ENCODE measurements at regions not wholly inside any gene's neighbourhood (a gene's known extent, or its start where the extent isn't known, plus 50 kb on each side); places are given as distances from the start of the nearest gene placed in this dataset.

GRCh38 chr3:151935446-151935845 is 62.0 kb downstream of the SUCNR1 start:
- no peak for DNase-seq

- DNase-seq: no peak
These were observed 67.0 kb downstream of the SUCNR1 start for GRCh38 chr3:151940481-151940880.

DNA sequence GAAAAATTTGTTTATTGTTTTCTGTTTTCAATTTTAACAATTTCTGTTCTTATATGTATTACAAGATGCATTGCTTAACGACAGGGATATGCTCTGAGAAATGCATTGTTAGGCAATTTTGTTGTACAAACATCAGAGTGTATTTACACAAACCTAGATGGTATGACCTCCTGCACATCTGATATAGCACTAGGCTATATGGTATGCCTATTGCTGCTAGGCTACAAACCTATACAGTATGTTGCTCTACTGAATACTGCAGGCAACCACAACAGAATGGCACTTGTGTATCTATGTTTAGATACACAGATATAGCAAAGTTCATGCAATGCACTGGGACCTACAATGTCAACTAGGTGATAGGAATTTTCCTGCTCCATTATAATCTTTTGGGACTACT is 70.1 kb downstream of the SUCNR1 start:
- no peak for DNase-seq

DNA sequence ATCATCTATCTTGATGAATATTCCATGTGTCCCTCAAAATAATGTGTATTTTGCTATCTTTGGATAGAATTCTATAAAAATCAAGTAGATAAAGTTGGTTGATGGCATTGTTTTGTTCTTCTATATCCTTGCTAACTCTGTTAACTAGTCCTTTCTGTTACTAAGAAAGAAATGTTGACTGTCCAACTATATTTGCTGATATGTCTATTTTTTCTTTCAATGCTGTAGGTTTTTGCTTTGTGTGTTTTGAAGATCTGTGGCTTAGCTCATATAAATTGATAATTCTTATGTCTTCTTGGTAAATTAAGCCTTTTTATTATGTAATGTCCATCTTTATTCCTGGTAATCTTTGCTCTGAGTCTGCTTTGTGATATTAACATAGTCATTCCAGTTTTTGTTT is 70.9 kb downstream of the SUCNR1 start:
- no peak for DNase-seq

- DNase-seq: no peak
These were observed 73.2 kb downstream of the SUCNR1 start for GRCh38 chr3:151946606-151947005.

GRCh38 chr3:151949706-151950105 is 76.3 kb downstream of the SUCNR1 start:
- DNase-seq: no peak

DNA sequence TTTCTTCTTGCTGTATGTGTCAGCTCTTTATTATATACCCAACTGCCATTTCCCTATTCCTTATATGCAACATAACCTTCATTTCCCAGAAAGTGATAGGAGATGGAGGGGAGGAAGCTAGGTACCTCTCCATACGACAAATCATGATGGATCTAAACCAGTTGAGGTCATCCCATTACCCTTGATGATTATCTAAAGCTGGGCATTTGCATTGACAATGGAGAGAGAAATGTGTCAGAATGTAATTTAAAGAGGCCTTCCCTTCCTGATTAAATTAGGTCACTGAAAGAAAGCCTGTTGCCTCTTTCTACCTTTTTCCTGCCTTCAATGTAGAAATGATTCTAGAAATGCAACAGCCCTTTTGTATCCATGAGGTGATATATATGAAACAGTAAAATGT is 81.9 kb downstream of the SUCNR1 start:
- no peak for DNase-seq

- no peak for DNase-seq
These were observed 87.6 kb downstream of the SUCNR1 start for GRCh38 chr3:151960961-151961580.

DNA sequence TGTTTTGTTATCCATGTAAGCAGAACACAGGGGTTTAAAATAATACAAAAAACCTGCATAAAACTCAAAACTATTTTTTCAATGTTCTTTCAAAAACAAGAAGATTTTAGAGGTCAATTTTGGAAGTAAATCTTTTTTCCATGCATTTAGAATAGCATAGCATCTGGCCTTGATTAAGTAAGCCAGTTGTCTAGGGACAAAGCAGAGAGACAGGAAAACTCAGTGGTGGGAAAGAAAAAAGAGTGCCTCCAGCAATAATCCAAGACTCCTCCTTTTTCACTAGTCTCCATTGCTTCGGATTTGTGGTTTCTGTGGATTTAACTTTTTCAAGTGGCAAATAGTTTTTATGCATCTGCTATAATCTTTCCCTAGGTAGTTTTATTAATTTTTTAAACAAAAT is 88.9 kb downstream of the SUCNR1 start:
- no peak for DNase-seq

- no peak for DNase-seq
These were observed 89.5 kb downstream of the SUCNR1 start for GRCh38 chr3:151962912-151963311.

DNA sequence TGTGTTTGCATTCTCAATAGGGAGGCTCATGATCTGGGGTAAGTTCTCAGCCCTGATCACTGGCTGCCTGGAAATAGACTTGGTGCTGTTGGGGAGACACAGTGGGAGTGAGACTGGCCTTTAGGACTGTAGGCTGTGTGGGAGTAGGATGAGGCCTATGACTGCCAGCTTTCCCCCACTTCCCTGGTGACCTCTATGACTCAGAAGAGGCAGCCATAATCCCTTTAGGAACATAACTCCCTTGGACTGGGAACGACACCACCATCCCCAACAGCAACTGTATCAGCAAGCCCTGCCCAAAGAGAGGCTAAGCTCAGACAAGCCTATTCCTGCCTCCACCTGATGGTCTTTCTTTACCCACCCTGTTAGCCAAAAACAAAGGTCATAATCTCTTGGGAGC is 91.3 kb downstream of the SUCNR1 start:
- no peak for DNase-seq

DNA sequence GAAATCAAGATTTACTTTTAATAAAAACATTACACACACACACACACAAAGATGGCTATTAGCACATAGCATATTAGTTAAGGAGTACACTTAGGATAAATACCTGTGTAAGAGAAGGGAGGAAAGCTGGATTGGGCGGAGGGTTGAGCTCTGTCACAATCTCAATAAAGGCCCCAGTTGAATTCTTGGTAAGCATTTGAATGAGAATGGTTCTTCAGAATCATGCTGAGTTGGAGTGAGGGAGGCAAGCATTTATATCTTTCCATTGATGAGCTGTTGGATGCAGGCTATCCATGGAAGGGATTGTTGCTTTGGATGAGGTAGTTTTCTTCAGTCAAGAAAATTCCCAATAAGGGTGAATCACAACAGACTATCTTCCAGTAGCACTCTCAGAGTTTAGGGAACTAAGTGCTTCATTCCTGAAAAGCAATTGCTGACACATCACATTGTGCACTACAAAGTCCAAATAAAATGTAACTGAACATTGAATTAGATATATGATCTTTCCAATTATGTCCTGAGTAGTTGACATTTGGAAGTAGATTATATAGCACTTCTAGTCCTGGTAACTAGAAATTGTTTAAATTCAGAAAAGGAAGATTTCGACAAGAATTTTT is 95.7 kb downstream of the SUCNR1 start:
- no peak for DNase-seq

- DNase-seq: no peak
These were observed 98.6 kb downstream of the SUCNR1 start for GRCh38 chr3:151971814-151972579.

DNA sequence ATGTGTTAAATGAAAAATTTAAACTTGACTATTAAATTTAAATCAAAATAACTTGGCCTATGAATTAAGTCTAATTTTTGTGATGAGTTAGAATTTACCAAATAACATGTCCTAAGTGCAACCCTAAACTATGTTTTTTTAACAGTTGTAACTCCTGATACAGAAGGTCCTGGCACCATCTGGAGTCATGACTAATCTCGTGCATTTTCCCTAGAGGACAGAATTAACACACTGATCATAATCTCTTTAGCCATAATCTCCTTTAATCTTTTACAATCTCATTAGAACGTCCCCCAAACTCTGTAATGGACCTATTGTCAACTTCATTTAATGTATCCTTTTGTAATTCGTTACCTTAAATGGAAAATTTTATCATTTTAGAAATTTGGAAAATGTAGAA is 100.6 kb downstream of the SUCNR1 start:
- DNase-seq: no peak

GRCh38 chr3:151976211-151977050 is 103.0 kb downstream of the SUCNR1 start:
- DNase-seq: peak; percentile 79 to 85

DNA sequence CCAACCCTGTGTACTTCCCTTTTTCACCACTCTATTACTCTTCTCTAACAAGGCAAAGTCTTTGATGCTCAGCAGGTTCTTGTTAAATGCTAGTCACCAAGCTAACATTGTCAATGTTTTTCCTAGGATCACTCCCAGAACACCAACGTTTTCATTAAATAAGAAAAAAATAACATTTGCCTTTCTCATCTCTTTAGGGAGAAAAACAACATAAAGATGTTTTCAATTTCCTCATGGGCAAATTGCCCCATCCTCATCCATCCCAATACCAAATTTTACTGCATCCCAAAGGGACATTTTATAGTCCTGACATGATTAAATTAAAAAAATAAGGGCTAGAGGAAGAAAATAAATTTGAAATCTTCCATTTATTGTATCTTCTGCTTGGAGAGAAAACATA is 106.5 kb downstream of the SUCNR1 start:
- peak in 1 of 2 experiments; percentile 69 for DNase-seq

- no peak for DNase-seq
These were observed 110.1 kb downstream of the SUCNR1 start for GRCh38 chr3:151983538-151983937.

DNA sequence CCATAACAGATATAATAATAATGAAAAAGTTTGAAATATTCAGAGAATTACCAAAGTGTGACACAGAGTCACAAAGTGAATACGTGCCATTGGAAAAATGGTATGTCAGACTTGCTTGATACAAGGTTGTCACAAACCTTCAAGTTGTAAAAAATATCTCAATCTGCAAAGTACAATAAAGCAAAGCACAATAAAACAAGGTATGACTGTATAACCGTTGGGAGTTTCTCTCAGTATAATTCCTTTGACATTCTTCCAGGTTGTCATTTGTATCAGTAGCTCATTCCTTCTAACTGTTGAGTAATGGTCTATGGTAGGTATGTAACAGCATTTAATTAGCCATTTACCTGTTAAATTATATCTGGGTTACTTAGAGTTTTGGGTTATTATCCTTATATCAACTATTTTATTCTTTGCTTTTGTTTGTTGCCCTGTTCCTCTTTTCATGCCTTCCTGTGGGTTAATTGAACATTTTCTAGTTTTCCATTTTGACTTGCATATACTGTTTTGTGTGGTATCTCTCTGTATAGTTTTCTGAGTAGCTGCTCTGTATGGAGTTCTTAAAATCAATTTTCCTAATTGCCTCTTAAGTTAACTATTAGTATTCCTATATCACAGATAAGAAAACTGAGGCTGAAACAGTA is 112.5 kb downstream of the SUCNR1 start:
- DNase-seq: no peak

DNA sequence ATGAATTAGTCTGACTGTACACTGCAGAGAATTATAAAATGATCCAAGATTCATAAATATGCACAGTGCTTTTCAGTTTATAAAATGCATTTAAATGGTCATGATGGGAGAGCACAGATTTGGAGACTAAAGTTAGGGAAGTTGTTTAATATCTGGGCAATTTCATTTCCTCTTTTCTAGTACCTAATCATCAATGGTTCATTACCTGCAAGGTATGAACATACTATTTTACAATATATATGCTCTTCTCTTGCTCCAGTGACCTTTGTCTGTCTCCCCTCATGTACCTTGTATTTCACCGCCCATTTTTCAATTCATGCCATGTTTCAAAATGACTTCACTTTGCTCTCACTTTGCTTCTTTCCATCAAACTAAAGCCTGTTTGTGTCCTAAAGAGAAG is 114.5 kb downstream of the SUCNR1 start:
- DNase-seq: no peak

GRCh38 chr3:151989621-151990020 is 116.2 kb downstream of the SUCNR1 start:
- no peak for DNase-seq

GRCh38 chr3:151990696-151991376 is 117.4 kb downstream of the SUCNR1 start:
- no peak for DNase-seq

DNA sequence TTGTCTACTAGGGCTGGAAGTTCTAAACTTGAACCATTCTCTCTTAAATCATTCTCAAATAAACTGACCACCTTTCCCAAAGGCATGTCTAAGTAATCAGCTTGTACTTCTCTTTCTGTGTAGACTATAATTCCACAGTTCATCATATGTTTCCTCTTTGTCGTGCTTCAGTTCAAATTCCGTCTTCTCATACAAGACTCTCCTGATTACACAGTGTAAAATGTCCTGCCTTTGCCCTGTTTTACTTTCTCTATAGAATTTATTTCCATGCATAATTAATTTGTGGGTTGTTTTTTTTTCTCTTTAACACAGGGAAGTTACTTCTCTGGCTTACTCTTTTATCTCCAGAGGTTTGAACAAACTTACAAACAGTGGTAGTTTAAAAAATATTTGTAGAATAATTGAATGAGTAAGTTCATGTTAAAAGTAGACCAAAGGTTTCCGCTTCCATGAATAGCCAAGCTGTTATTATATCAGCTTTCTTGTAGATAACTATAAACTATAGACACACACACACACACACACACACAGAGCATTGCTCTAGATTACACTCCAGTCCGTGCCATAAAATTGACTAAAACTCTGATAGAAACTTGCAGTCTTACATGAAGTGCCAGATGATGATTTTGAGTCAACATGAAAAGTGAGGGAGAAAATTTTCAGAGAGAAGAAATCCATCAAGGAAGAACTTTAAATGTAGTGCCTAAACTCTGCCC is 119.0 kb downstream of the SUCNR1 start:
- no peak for DNase-seq
